Activated T-helper 1 cell treated with anti-CD3 and anti-CD28 coated beads, Interleukin-12 subunit alpha, Interleukin-12 subunit beta, Interleukin-2, Interleukin-4 antibody, amounts not matched to agents 30 ng/mL and 10 ng/mL and 1 ng/mL, durations not matched to agents 14 hours and 24 hours and 36 hours (primary cell): ENCODE measurements at regions not wholly inside any gene's neighbourhood (a gene's known extent, or its start where the extent isn't known, plus 50 kb on each side); places are given as distances from the start of the nearest gene placed in this dataset.
A peak's percentile ranks its signal among the peaks of the same experiment; 100 is the strongest.

ENCODE experiments used
- DNase-seq: peaks from one replicate; pipeline ENCODE4 v3.0.0; 2021; ENCODE audit warnings: low spot score
- H3K27ac Mint-ChIP-seq: one replicate; pipeline ENCODE4 v1.8.0; 2021; ENCODE audit warnings: mild to moderate bottlenecking, mixed read lengths
- H3K27me3 Mint-ChIP-seq: one replicate; pipeline ENCODE4 v1.8.0; 2022; ENCODE audit warnings: mild to moderate bottlenecking, moderate library complexity, mixed read lengths; ENCODE audit not compliant: insufficient read depth
- H3K36me3 Mint-ChIP-seq: one replicate; pipeline ENCODE4 v1.8.0; 2021; ENCODE audit warnings: low read depth, mixed read lengths
- H3K4me1 Mint-ChIP-seq: one replicate; pipeline ENCODE4 v1.8.0; 2021; ENCODE audit warnings: low read depth, mixed read lengths
- H3K4me3 Mint-ChIP-seq: one replicate; pipeline ENCODE4 v1.8.0; 2021; ENCODE audit warnings: mild to moderate bottlenecking, moderate library complexity, mixed read lengths
- H3K9me3 Mint-ChIP-seq: one replicate; pipeline ENCODE4 v1.8.0; 2021; ENCODE audit warnings: mixed read lengths
- intact Hi-C: fragments of 100-400 bp; cut with micrococcal nuclease; formaldehyde crosslinking; loops from one replicate; pipeline ENCODE4 v1.15.1; 2024

DNA sequence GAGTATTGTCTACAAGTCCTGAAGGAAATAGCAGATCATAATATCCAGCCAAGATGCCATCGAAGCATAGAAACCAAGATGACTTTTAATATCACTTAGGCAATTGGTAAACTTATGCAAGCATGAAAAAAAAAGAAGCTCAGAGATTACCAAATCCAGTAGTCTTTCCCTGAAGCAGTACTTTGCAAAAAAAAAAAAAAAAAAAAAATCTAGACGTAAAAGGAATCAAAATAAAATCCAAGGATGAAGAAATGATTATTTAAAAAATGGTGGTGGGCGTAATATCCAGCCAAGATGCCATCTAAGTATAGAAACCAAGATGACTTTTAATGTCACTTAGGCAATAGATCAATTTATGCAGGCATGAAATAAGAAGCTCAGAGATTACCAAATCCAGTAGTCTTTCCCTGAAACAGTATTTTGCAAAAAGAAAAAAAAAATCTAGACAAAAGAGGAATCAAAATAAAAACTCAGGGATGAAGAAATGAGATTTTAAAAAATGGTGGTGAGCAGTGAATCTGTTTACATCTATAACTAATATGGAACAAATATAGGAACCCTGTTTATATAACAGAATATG is 108.8 kb downstream of the GYPC start:
- no peak overlapping the region for H3K27ac Mint-ChIP-seq
- no peak overlapping the region for H3K4me3 Mint-ChIP-seq
- peaks cover 20% of the 10 kb centered on the region for H3K27me3 Mint-ChIP-seq
- DNase-seq, result no peak
- peaks cover 45% of the 10 kb centered on the region for H3K4me1 Mint-ChIP-seq
- H3K36me3 Mint-ChIP-seq, result no peaks in the 10 kb centered on the region
- intact Hi-C loops, result loop anchor here (5.0 kb wide), 1 partner anchor 107 kb away; the partner anchor contains the start of gene GYPC
- no peaks in the 10 kb centered on the region for H3K9me3 Mint-ChIP-seq

DNA sequence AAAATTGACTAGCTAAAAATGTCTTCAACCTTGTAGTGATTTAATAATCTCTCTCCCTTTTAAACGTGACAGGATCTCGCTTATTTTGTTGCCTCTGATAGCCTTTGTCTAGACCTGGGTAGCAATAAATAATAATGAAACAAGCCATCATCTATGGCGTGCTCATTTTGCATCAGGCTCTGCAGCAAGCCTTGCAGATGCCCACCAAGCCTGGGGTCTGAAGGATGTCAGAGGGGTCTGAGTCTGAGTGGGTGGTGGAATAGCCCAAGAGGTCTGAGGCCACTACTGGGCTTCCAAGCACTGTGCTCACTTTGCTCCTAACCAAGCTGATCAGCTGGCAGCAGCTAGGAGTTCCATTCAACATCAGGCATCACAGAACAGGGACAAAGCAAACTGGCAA is 109.4 kb downstream of the GYPC start:
- Mint-ChIP-seq H3K4me3 (no peak overlapping the region), H3K9me3 (no peaks in the 10 kb centered on the region), H3K36me3 (no peaks in the 10 kb centered on the region), H3K27me3 (peaks cover 20% of the 10 kb centered on the region), H3K27ac (no peak overlapping the region), H3K4me1 (peaks cover 45% of the 10 kb centered on the region)
- no peak for DNase-seq
- intact Hi-C loops, result no loop called here

DNA sequence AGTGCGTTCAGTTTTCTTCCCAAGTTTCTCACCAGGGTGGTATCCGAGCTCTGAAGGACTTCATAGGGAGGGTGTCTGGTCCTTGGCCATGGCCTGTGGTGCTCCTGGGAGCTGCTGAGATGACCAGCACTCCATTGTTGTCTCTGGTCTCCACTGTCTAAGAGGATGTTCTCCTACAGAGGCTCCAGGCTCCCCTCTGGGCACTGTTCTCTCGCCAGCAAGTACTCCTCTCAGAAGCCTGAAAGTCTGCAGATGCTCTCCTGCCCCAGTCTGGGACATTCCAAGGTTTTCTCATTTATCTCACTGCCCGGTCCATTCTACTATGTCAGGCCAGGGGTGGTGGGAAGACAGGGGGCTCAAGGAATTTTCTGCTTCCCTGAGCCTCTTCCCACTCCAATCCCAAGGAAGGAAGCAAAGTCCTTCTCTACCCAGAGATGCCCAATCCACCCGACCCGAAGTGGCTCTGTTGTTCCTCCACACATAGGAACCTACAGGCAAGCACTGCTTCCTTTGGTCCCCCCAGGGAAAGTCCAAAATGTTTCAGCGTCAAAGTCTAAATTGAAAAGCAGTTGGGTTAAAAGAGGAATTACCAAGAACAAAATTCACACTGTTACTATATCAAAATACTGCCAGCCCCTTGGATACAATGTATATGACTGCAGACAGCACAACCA is 110.5 kb downstream of the GYPC start:
- intact Hi-C loops, result no loop called here
- Mint-ChIP-seq H3K36me3 (no peaks in the 10 kb centered on the region), H3K4me3 (no peak overlapping the region), H3K4me1 (peaks cover 40% of the 10 kb centered on the region), H3K27ac (no peak overlapping the region), H3K9me3 (no peaks in the 10 kb centered on the region), H3K27me3 (peaks cover 26% of the 10 kb centered on the region)
- no peak for DNase-seq

DNA sequence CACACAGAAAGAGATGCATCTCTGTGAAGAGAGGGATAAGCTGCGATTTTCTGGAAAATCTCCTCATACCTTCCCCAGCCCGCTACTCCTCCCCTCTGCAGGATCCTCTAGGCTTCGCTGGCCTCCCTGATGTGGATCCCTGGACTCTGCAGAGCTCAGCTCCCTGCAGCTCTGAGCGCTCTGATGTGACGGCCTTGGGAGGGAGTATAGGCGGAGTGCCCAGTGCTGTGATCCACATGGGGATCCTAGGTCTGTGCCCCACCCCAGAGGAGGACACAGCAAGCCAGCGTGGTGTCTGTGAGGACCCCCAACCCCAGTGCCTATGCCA is 111.0 kb downstream of the GYPC start:
- Mint-ChIP-seq H3K27ac (no peak overlapping the region), H3K4me1 (peaks cover 35% of the 10 kb centered on the region), H3K27me3 (peaks cover 26% of the 10 kb centered on the region), H3K4me3 (no peak overlapping the region), H3K9me3 (no peaks in the 10 kb centered on the region), H3K36me3 (no peaks in the 10 kb centered on the region)
- intact Hi-C loops, result no loop called here
- DNase-seq, result no peak

DNA sequence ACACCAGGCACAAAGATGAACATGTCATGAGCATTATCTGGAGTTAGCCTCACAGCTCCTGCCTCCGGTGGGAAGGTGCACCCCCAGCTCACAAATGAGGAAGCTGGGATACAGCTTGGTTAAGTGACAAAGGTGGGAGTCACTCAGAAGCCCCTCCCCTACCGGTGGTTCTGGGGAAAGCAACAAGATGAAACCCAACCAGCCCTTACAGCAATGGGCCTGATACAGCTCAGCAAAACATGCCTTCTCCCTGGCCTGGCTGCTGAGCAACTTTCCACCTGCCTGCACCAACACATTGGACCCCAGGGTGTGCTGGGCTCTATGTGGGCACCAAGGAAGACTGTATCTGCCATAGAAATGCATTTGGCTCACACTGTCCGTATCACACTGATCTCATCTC is 113.2 kb downstream of the GYPC start:
- Mint-ChIP-seq H3K4me1 (peaks cover 15% of the 10 kb centered on the region), H3K36me3 (no peaks in the 10 kb centered on the region), H3K27me3 (peaks cover 26% of the 10 kb centered on the region), H3K9me3 (no peaks in the 10 kb centered on the region), H3K27ac (no peak overlapping the region), H3K4me3 (no peak overlapping the region)
- intact Hi-C loops, result no loop called here
- no peak for DNase-seq

DNA sequence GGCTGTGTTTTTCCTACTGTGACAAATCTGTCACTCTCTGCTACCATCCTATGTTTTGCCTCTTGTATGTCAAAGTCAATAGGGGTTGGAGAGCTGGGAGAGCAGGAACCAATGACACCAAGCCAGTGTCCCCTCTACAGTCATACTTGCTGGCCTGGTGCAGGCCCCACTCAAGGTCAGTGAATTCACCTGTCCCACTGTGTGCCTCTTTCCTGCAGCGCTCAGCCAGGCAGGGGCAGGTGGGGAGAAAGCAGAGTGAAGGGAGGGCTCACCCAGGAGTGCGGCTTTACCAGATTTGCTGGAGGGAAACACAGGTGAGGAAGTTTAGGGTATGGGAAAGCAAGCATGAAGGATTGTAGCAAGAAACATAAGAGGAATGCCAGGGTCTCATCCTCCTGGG is 114.5 kb downstream of the GYPC start:
- Mint-ChIP-seq H3K9me3 (no peaks in the 10 kb centered on the region), H3K27me3 (peaks cover 17% of the 10 kb centered on the region), H3K27ac (no peak overlapping the region), H3K36me3 (no peaks in the 10 kb centered on the region), H3K4me3 (no peak overlapping the region), H3K4me1 (peaks cover 12% of the 10 kb centered on the region)
- intact Hi-C loops, result no loop called here
- no peak for DNase-seq

DNA sequence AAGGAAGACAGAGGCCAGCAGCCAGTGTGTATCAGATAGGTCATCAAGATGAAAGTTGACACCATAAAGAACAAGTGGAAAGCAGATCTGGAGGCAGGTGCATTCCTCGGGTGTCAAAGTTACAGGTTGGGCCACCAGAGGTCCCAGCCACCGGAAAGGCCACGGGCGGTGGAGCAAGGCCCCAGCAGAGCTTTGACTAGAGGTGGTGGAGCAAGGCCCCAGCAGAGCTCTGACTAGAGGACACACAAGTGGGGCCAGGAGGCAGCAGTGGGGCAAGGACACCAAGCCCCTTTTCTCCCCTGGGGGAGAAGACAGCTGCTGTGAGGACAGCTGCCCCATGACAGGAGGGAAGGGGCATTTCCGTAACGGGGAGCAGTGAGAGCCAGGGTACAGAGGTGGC is 115.1 kb downstream of the GYPC start:
- Mint-ChIP-seq H3K4me1 (peaks cover 6% of the 10 kb centered on the region), H3K36me3 (no peaks in the 10 kb centered on the region), H3K27ac (no peak overlapping the region), H3K27me3 (peaks cover 20% of the 10 kb centered on the region), H3K4me3 (no peak overlapping the region), H3K9me3 (no peaks in the 10 kb centered on the region)
- intact Hi-C loops, result no loop called here
- no peak for DNase-seq

DNA sequence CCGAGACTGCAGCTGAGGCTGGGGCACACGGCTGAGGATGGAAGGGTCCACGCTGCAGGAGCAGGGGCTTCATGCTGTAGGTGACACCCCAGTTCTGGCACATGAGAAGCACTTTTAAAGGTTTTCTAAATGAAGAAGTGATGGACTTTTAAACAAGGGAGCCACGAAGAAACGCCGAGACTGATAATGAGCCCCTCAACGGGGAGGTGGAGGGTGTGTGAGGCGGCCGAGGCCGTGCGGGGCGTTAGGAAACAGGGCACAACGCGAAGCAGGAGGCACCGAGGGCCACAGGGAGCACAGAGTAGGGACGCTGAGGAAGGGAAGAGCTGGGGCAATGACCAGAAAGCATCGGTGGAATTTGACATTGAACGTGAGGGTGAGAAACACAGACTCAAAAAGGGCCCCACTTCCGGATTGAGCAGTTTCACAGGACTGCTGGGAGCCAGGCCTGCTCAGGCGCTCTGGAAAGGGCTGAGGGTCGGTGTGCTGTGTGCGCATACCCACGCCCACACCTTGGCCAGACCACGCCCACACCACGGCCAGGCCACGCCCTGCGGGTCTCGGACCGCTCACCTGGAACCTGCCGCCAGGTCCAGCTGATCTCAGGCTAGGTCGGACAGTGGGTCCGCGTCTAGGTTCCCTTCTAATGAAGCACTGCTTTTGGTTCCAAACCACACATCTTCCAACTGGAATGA is 115.7 kb downstream of the GYPC start:
- H3K4me3 Mint-ChIP-seq, result no peak overlapping the region
- H3K4me1 Mint-ChIP-seq, result peaks cover under 1% of the 10 kb centered on the region
- H3K27me3 Mint-ChIP-seq, result peaks cover 17% of the 10 kb centered on the region
- no peaks in the 10 kb centered on the region for H3K9me3 Mint-ChIP-seq
- no peak overlapping the region for H3K27ac Mint-ChIP-seq
- DNase-seq, result no peak
- no peaks in the 10 kb centered on the region for H3K36me3 Mint-ChIP-seq
- intact Hi-C loops, result no loop called here

DNA sequence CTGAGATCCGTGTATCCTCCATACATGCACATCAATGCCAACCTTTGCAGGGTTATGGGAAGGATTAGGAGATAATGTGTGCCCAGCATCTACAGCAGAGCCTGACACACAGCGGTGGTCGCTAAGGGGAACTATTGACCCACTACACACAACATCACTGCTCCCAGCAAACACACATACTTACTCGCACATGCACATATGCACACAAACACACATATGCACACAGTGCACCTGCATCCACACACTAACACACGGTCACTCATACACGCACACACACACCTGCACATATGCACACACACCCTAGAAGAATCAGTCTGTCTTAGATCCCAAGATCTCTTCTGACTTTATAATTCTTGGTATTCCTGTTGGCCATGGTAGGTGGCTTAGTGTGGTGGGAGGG is 118.3 kb downstream of the GYPC start:
- intact Hi-C loops, result no loop called here
- Mint-ChIP-seq H3K9me3 (no peaks in the 10 kb centered on the region), H3K4me1 (peaks cover 6% of the 10 kb centered on the region), H3K27me3 (peaks cover 12% of the 10 kb centered on the region), H3K4me3 (no peak overlapping the region), H3K36me3 (no peaks in the 10 kb centered on the region), H3K27ac (no peak overlapping the region)
- no peak for DNase-seq

DNA sequence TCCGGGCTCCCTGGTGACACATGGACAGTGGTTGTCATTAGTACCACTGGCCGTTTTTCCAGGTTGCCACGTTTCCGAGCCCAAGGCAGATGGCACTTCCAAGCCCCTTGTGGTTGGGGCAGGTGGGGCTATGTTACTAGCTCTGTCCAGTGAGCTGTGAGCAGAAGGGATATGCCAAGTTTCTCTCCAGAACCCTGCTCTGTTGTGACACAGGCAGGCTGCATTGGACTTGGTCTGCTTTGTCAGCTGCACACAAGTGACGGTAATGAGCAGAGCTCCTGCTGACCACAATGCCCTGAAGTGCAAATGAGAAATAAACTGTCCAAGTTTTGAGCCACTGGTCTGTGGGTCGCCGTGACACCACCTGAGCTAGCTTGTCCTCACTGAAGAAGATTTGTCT is 118.8 kb downstream of the GYPC start:
- H3K9me3 Mint-ChIP-seq, result no peaks in the 10 kb centered on the region
- H3K36me3 Mint-ChIP-seq, result no peaks in the 10 kb centered on the region
- intact Hi-C loops, result loop anchor here (5.0 kb wide), 4 partner anchors 187 to 1972 kb away; no protein-coding TSS in a partner anchor
- no peak for DNase-seq
- H3K4me1 Mint-ChIP-seq, result peaks cover 6% of the 10 kb centered on the region
- peaks cover 12% of the 10 kb centered on the region for H3K27me3 Mint-ChIP-seq
- H3K27ac Mint-ChIP-seq, result no peak overlapping the region
- no peak overlapping the region for H3K4me3 Mint-ChIP-seq

DNA sequence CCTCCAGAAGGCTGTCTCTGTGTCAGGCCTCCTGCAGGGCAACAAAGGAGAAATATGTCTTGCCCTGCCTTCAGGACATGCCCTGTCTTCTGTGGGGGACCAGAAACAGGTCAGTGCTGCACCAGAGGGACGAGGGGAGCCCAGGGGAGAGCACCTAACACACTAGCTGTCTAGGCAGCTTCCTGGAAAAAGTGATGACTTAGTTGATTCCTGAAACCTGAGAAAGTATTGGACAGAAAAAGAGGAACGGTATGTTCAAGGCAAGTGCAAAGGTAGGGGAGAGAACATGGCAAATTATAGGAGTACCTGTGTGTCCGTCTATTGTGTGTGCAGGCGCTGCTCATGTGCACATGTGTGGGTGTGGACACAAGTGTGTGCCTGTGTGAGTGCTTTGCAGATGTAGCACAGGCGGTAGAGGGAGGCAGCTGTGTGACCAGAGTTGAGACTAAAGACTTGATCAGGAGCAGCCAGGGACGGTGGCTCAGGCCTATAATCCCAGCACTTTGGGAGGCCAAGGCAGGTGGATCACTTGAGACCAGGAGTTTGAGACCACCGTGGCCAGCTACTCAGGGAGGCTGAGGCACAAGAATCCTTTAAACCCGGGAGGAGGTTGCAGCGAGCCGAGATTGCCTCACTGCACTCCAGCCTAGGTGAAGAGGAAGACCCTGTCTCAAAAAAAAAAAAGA is 119.5 kb downstream of the GYPC start:
- peaks cover 15% of the 10 kb centered on the region for H3K27me3 Mint-ChIP-seq
- peak overlapping the region; percentile 76 for H3K4me3 Mint-ChIP-seq
- intact Hi-C loops, result loop anchor here (5.0 kb wide), 4 partner anchors 188 to 1973 kb away; no protein-coding TSS in a partner anchor
- no peak for DNase-seq
- H3K4me1 Mint-ChIP-seq, result peaks cover 6% of the 10 kb centered on the region
- no peaks in the 10 kb centered on the region for H3K9me3 Mint-ChIP-seq
- H3K27ac Mint-ChIP-seq, result no peak overlapping the region
- no peaks in the 10 kb centered on the region for H3K36me3 Mint-ChIP-seq

DNA sequence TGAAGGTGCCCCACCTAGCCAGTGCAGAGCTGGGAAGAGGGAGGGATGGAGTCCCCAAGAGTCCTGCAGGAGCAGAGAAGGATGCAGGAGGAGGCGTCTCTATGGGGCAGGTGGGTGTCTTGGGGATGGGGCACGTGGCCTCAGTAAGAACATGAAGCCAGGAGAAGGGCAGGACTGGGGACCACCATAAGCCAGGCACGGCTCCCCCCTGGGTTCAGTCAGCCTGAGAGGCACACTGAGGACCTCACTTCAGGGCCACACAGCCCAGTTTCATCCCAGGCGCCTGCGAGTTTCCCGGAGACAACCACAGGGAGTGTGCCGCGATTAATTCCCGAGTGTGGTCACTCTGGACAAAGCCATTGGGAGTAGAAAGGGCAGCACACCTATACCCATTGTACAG is 120.3 kb downstream of the GYPC start:
- Mint-ChIP-seq H3K4me3 (peak overlapping the region; percentile 76), H3K27ac (no peak overlapping the region), H3K36me3 (no peaks in the 10 kb centered on the region), H3K9me3 (no peaks in the 10 kb centered on the region), H3K4me1 (peaks cover 6% of the 10 kb centered on the region), H3K27me3 (peaks cover 10% of the 10 kb centered on the region)
- intact Hi-C loops, result loop anchor here (2.0 to 5.0 kb wide), 7 partner anchors 117 to 1974 kb away; no protein-coding TSS in a partner anchor
- no peak for DNase-seq
